ENCODE measurements at regions not wholly inside any gene's neighbourhood (a gene's known extent, or its start where the extent isn't known, plus 50 kb on each side); places are given as distances from the start of the nearest gene placed in this dataset.
A peak's percentile ranks its signal among the peaks of the same experiment; 100 is the strongest.

GRCh38 chr4:123575291-123575690 is 178.7 kb downstream of the SPRY1 start:
- DNase-seq: no peak

GRCh38 chr4:123577225-123577906 is 180.8 kb downstream of the SPRY1 start:
- DNase-seq: no peak

GRCh38 chr4:123578276-123579029 is 181.9 kb downstream of the SPRY1 start:
- DNase-seq: no peak

GRCh38 chr4:123579961-123580360 is 183.4 kb downstream of the SPRY1 start:
- no peak for DNase-seq

- DNase-seq: no peak
These were observed 184.5 kb downstream of the SPRY1 start for GRCh38 chr4:123580981-123581664.

GRCh38 chr4:123581802-123582201 is 185.2 kb downstream of the SPRY1 start:
- no peak for DNase-seq

GRCh38 chr4:123583043-123583442 is 186.4 kb downstream of the SPRY1 start:
- DNase-seq: no peak

GRCh38 chr4:123585111-123585510 is 188.5 kb downstream of the SPRY1 start:
- DNase-seq: no peak

GRCh38 chr4:123587983-123588494 is 191.4 kb downstream of the SPRY1 start:
- peak; percentile 28 for DNase-seq

GRCh38 chr4:123588631-123589241 is 192.1 kb downstream of the SPRY1 start:
- no peak for DNase-seq

GRCh38 chr4:123589301-123589700 is 192.7 kb downstream of the SPRY1 start:
- no peak for DNase-seq

GRCh38 chr4:123591875-123592274 is 195.3 kb downstream of the SPRY1 start:
- no peak for DNase-seq

- no peak for DNase-seq
These were observed 197.1 kb downstream of the SPRY1 start for GRCh38 chr4:123593655-123594054.

GRCh38 chr4:123596805-123597204 is 200.2 kb downstream of the SPRY1 start:
- DNase-seq: no peak

GRCh38 chr4:123597586-123597985 is 201.0 kb downstream of the SPRY1 start:
- no peak for DNase-seq

- no peak for DNase-seq
These were observed 201.7 kb downstream of the SPRY1 start for GRCh38 chr4:123598331-123598730.

GRCh38 chr4:123599061-123599919 is 202.7 kb downstream of the SPRY1 start:
- no peak for DNase-seq

GRCh38 chr4:123599920-123600810 is 203.6 kb downstream of the SPRY1 start:
- DNase-seq: peak; percentile 61

GRCh38 chr4:123600987-123601904 is 204.7 kb downstream of the SPRY1 start:
- peak; percentile 33 for DNase-seq

GRCh38 chr4:123602007-123602406 is 205.4 kb downstream of the SPRY1 start:
- no peak for DNase-seq
